ENCODE measurements at regions not wholly inside any gene's neighbourhood (a gene's known extent, or its start where the extent isn't known, plus 50 kb on each side); places are given as distances from the start of the nearest gene placed in this dataset.

DNA sequence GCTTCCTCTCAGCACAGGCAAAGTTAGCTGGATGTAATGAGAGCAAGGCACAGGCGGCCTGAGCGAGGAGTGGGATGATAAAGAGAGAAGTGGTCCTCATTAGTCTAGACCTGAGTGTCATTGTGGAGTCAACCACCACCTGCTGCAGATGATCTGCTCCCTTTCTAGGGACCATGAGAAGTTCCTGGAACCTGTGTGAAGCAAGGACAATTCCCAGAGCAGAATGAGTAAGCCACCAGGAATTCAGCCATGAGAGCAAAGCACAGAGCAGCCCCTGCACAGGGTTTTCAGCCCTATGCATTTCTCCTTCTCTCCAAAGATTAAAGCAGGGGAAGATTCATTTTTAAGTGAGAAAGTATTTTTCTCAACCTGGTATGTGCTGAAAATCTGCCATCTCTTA, 146.8 kb upstream of the SPEF2 start:
- peak; percentile 28 for DNase-seq (ENCODE audit: low read depth)
- no peak overlapping the region for H3K4me3 ChIP-seq (ENCODE audit: low read length)
- TF ChIP-seq, protein P1, sequence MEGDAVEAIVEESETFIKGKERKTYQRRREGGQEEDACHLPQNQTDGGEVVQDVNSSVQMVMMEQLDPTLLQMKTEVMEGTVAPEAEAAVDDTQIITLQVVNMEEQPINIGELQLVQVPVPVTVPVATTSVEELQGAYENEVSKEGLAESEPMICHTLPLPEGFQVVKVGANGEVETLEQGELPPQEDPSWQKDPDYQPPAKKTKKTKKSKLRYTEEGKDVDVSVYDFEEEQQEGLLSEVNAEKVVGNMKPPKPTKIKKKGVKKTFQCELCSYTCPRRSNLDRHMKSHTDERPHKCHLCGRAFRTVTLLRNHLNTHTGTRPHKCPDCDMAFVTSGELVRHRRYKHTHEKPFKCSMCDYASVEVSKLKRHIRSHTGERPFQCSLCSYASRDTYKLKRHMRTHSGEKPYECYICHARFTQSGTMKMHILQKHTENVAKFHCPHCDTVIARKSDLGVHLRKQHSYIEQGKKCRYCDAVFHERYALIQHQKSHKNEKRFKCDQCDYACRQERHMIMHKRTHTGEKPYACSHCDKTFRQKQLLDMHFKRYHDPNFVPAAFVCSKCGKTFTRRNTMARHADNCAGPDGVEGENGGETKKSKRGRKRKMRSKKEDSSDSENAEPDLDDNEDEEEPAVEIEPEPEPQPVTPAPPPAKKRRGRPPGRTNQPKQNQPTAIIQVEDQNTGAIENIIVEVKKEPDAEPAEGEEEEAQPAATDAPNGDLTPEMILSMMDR (conservative IDR thresholded peaks at IDR 0.05; ENCODE audit: low read length), result no peak

DNA sequence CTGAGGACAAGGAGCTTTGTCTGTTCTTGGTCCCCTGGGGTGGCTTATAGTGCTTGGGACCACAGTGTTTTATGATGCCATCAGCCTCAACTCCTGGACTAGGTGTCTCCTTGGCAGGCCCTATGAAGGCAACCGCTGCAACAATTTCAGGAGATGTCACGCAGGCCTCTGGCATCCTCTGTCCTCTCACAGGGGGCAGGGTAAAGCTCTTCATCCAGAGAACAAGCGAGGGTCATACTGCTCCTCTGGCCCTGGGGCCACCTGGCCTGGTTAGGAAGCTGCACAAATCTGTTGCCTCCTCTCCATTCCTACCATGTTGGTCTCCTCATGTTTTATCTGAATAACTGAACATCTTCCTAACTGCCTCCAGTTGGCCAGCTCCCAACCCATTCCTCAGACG, 148.9 kb upstream of the SPEF2 start:
- no peak overlapping the region for H3K4me3 ChIP-seq (ENCODE audit: low read length)
- TF ChIP-seq, protein P1 (conservative IDR thresholded peaks at IDR 0.05; ENCODE audit: low read length), result no peak
- DNase-seq (ENCODE audit: low read depth), result no peak

DNA sequence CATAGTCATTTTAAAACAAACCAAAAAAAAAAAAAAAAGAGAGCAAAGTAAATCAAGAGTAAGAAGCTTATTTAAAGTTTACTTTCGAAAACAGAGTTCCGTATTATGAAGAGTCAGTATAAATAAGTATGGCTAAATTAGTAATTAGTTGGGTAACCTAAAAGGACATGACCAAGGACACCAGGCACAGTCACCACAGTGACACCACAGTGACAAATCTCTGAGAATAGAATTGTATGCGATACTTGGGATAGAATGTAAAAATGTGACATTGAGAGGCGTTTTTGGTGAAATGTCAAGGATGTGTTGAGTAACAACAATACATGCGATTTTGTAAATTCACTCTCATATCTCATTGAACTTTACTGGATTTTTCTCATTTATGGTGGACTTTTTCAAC, 150.9 kb upstream of the SPEF2 start:
- TF ChIP-seq, protein P1 (conservative IDR thresholded peaks at IDR 0.05; ENCODE audit: low read length), result no peak
- DNase-seq (ENCODE audit: low read depth), result no peak
- H3K4me3 ChIP-seq (ENCODE audit: low read length), result no peak overlapping the region

DNA sequence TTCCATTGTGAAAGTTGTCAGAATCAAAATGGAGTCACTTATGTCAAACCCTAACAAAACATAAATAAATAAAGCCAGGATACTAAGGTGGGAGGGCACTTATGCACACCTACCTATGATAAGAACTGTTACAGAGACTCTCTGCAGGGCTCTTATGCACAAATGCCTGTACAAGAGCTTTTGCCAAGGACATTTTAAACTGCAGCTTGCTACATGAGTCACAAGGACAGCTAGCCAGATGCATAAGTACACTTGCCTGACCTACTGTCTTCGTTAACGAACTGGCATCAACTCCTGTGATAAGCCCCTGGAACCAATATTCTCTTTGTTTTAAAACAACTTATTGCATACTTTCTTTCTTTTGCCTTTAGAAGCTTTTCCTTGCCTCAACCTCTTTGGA, 152.9 kb upstream of the SPEF2 start:
- DNase-seq (ENCODE audit: low read depth), result no peak
- no peak overlapping the region for H3K4me3 ChIP-seq (ENCODE audit: low read length)
- TF ChIP-seq, protein P1 (conservative IDR thresholded peaks at IDR 0.05; ENCODE audit: low read length), result no peak

DNA sequence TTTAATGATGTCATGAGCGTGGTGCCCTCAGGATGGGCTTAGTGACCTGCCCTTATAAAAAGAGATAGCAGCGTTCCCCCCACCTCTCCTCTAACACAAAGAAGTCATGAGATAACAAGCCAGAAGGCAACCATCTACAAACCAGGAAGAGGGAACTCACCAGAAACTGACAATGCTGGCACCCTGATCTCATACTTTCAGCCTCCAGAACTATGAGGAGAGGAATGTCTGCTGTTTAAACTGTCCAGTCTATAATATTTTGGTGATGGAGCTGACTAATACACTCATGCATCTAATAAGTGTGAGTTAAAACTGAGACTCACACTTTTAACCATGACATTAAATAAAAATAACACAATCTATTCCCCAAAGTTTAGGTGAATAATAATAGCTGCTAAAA, 156.1 kb upstream of the SPEF2 start:
- no peak overlapping the region for H3K4me3 ChIP-seq (ENCODE audit: low read length)
- TF ChIP-seq, protein P1 (conservative IDR thresholded peaks at IDR 0.05; ENCODE audit: low read length), result no peak
- DNase-seq (ENCODE audit: low read depth), result no peak

DNA sequence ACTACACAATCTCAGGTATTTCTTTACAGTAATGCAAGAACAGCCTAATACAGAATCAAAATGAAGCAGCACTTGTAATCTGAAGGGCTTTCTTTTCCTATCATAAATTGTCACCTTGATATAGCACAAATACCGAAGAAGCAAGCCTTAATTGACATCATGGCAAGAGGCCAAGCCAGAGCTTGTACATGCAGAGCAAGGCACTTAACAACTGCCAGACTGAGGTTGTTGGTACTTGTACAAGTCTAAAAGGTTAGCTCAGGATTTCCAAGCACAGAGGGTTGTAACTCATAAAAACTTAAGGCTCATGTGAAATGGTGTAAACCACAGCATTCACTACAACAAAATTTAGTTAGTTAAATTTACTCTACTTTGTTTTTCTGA, 158.8 kb upstream of the SPEF2 start:
- no peak for DNase-seq (ENCODE audit: low read depth)

More for the DNA sequence above, 158.8 kb upstream of the SPEF2 start:
- TF ChIP-seq, protein P1 (conservative IDR thresholded peaks at IDR 0.05; ENCODE audit: low read length), result no peak
- H3K4me3 ChIP-seq (ENCODE audit: low read length), result no peak overlapping the region
